AG04450 (cell line): ENCODE measurements at regions not wholly inside any gene's neighbourhood (a gene's known extent, or its start where the extent isn't known, plus 50 kb on each side); places are given as distances from the start of the nearest gene placed in this dataset.

Experiments used
- CTCF ChIA-PET: fragments of 300-600, 350-600 bp; formaldehyde crosslinking; extraction: SDS; loops from one replicate; lab custom pipeline; 2022; ENCODE audit warnings: antibody characterized with exemption, inconsistent platforms; lab: Charles Lee
- POLR2A ChIA-PET: fragments of 350-600 bp; formaldehyde crosslinking; extraction: SDS; loops from one replicate; lab custom pipeline; 2021; ENCODE audit warnings: antibody characterized with exemption, inconsistent platforms; lab: Yijun Ruan, JAX
- DNase-seq: peaks from one replicate; pipeline ENCODE4 v3.0.0-alpha.2; 2011; ENCODE audit warnings: low read depth, low spot score
- H3K27ac ChIP-seq: one replicate; pipeline ENCODE4 v1.5.1; 2012; ENCODE audit warnings: low read depth, low read length, control low read depth
- H3K27me3 ChIP-seq: one replicate; pipeline ENCODE4 v1.6.0; 2012; ENCODE audit warnings: low read length; ENCODE audit not compliant: control insufficient read depth, insufficient read depth
- H3K4me3 ChIP-seq: 2 replicates; pipeline ENCODE4 v1.5.1; 2011; ENCODE audit warnings: mild to moderate bottlenecking, low read depth, low read length, control low read depth
- H3K9me3 ChIP-seq: 2 replicates; pipeline ENCODE4 v1.5.1; 2012; ENCODE audit warnings: low read length; ENCODE audit not compliant: control insufficient read depth, insufficient read depth
- CTCF ChIP-seq: IDR thresholded peaks from 2 replicates; pipeline ENCODE4 v1.5.1; 2011; ENCODE audit warnings: low read depth, low read length, control low read depth, inconsistent platforms

GRCh38 chr16:86019446-86020047 is 120.6 kb downstream of the IRF8 start:
- no peak for DNase-seq
- ChIA-PET CTCF (interaction anchor here (1.2 to 4.5 kb wide), 2 partner anchors 198 to 199 kb away, joined by 9 to 85 read pairs; no protein-coding TSS in a partner anchor), POLR2A (no interaction called here)
- H3K27me3 ChIP-seq = peaks cover 33% of the 10 kb centered on the region
- no peak overlapping the region for H3K4me3 ChIP-seq
- H3K9me3 ChIP-seq = peaks cover 30% of the 10 kb centered on the region
- peak; percentile 45 for TF ChIP-seq CTCF
- no peak overlapping the region for H3K27ac ChIP-seq

DNA sequence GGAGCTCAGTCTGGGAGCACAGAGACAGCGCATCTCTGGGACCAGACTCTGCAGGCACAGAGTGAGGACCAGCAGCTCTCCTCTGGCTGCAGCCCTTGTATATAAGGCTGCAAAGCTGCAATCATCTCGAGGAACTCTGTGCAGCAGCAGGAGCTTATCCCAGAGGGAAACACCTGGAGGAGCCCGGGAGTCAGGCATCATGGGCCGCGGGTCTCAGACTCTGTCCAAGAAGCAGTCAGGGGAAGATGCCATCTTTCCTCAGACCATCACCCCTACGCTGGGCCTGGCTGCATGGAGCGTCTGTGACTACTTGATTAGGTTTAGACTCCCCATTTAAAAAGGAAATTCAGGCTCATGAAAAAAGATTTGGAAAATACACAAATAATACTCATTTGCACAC is 122.0 kb downstream of the IRF8 start:
- no peak overlapping the region for H3K4me3 ChIP-seq
- no peak for DNase-seq
- H3K27me3 ChIP-seq = peaks cover 41% of the 10 kb centered on the region
- POLR2A ChIA-PET = no interaction called here
- no peak overlapping the region for H3K27ac ChIP-seq
- TF ChIP-seq CTCF = no peak
- peaks cover 41% of the 10 kb centered on the region for H3K9me3 ChIP-seq
- CTCF ChIA-PET = interaction anchor here (1.2 kb wide), 1 partner anchor 200 kb away, joined by 9 read pairs; no protein-coding TSS in a partner anchor

DNA sequence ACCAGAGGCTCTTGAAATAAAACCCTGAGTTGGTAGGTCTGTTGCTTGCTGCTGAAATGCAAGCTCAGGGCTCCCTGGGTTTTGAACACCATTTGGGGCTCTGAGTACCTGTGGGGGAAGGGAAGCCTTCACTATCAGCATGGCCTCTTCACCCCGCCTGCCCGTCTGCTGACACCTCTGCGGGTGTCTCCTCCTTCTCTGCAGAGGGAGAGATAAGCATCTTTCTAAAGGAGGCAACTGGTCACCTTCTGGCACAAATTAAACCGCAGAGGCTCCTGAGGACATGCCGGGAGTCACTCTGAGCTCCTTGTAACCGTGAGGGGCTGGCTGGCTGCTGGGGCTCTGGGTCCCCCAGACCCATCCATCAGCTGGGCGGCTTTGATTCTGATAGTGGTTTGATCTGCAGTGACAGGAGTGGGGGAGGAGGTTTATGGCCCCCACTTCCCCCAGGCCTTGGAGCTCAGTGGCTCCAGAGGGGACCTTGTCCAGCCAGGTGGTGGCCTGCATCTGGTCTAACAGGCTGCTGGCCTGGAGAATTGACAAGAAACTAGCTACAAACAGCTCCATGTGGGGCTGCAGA is 123.5 kb downstream of the IRF8 start:
- no peak for TF ChIP-seq CTCF
- H3K27ac ChIP-seq = no peak overlapping the region
- no peak for DNase-seq
- H3K27me3 ChIP-seq = peaks cover 41% of the 10 kb centered on the region
- CTCF ChIA-PET = interaction anchor here (1.0 to 2.0 kb wide), 2 partner anchors 201 to 203 kb away, joined by 4 to 9 read pairs; no protein-coding TSS in a partner anchor
- POLR2A ChIA-PET = interaction anchor here (0.6 to 1.0 kb wide), 2 partner anchors 51 to 488 kb away, joined by 3 to 10 read pairs; partner anchors contain the start of gene FOXF1
- H3K9me3 ChIP-seq = peaks cover 41% of the 10 kb centered on the region
- H3K4me3 ChIP-seq = no peak overlapping the region

- ChIA-PET POLR2A (no interaction called here), CTCF (interaction anchor here (0.7 to 1.0 kb wide), 2 partner anchors 21 to 203 kb away, joined by 3 read pairs; no protein-coding TSS in a partner anchor)
- Histone ChIP-seq H3K9me3 (peaks cover 43% of the 10 kb centered on the region), H3K27ac (no peak overlapping the region), H3K4me3 (no peak overlapping the region), H3K27me3 (peaks cover 37% of the 10 kb centered on the region)
- no peak for TF ChIP-seq CTCF
- DNase-seq = no peak
Observed at GRCh38 chr16:86024210-86024609, 125.2 kb downstream of the IRF8 start.

DNA sequence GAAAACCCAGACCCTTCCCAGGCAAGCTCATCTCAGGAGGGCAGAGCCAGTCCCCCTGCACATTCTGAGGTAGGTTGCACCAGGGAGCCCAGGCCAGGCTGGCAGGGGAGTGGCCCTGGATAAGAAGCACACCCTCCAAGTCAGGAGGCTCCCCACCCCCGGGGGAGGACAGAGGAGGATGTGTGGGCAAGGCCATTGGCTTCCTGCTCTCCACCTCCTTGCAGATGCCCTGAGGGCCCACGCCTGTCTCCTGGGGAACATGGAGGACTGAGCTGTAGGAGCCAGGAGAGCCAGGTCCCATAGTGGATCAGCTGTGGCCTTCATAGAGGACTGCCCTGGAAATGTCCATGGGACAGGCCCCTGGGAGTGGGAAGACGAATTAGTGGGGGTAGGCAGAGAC is 126.7 kb downstream of the IRF8 start:
- Histone ChIP-seq H3K27me3 (peaks cover 39% of the 10 kb centered on the region), H3K4me3 (no peak overlapping the region), H3K9me3 (peaks cover 29% of the 10 kb centered on the region), H3K27ac (no peak overlapping the region)
- no peak for TF ChIP-seq CTCF
- ChIA-PET CTCF (interaction anchor here (1.0 kb wide), 2 partner anchors 204 to 206 kb away, joined by 4 to 5 read pairs; no protein-coding TSS in a partner anchor), POLR2A (no interaction called here)
- no peak for DNase-seq
